PC-3 (cell line): ENCODE measurements at regions not wholly inside any gene's neighbourhood (a gene's known extent, or its start where the extent isn't known, plus 50 kb on each side); places are given as distances from the start of the nearest gene placed in this dataset.

ENCODE experiments used
- ATAC-seq: fragments of 200-7000 bp; cut with Tn5 transposase; 2 replicates; pipeline ENCODE4 v1.9.1; 2020; ENCODE audit warnings: mild to moderate bottlenecking, moderate library complexity
- BruUV-seq: library from RNA; stranded (reverse); fragments of 400-500 nt; replicated peaks from 2 replicates; lab custom pipeline; 2021; lab: Mats Ljungman, UMichigan
- CTCF ChIA-PET: fragments of 300-600 bp; sonication (Branson Sonifier 250); formaldehyde crosslinking; loops from one replicate; lab custom pipeline; 2022; ENCODE audit warnings: antibody characterized with exemption; lab: Charles Lee
- POLR2A ChIA-PET: fragments of 300-600 bp; sonication (Branson Sonifier 250); formaldehyde crosslinking; loops from one replicate; lab custom pipeline; 2022; ENCODE audit warnings: antibody characterized with exemption; ENCODE audit not compliant: unreplicated experiment; lab: Charles Lee
- DNase-seq: peaks from one replicate; pipeline ENCODE4 v3.0.0-alpha.2; 2015
- H2AFZ ChIP-seq: fragments of 300-600 bp; sonication (generic); 2 replicates; pipeline ENCODE4 v1.6.0; 2016; ENCODE audit warnings: antibody characterized with exemption, low read length
- H3F3A ChIP-seq: fragments of 300-600 bp; sonication (generic); one replicate; pipeline ENCODE4 v1.6.0; 2017; ENCODE audit warnings: antibody characterized with exemption, low read length, control low read depth, mild to moderate bottlenecking; ENCODE audit not compliant: unreplicated experiment
- H3K27ac ChIP-seq: fragments of 300-600 bp; sonication (generic); 2 replicates; pipeline ENCODE4 v1.5.1; 2016; ENCODE audit warnings: mild to moderate bottlenecking, low read length
- H3K27me3 ChIP-seq: fragments of 300-600 bp; sonication (generic); 2 replicates; pipeline ENCODE4 v1.6.1; 2016; ENCODE audit warnings: low read length, mixed read lengths
- H3K36me3 ChIP-seq: fragments of 300-600 bp; sonication (generic); 2 replicates; pipeline ENCODE4 v1.6.1; 2016; ENCODE audit warnings: low read depth, mixed run types, low read length, mixed read lengths
- H3K4me1 ChIP-seq: fragments of 300-600 bp; sonication (generic); 2 replicates; pipeline ENCODE4 v1.5.1; 2016; ENCODE audit warnings: low read length; ENCODE audit not compliant: insufficient read depth
- H3K4me2 ChIP-seq: fragments of 300-600 bp; sonication (generic); 2 replicates; pipeline ENCODE4 v1.6.0; 2016; ENCODE audit warnings: low read length
- H3K4me3 ChIP-seq: fragments of 300-600 bp; sonication (generic); 2 replicates; pipeline ENCODE4 v1.5.1; 2016; ENCODE audit warnings: mild to moderate bottlenecking, low read length, mixed read lengths
- H3K79me2 ChIP-seq: fragments of 300-600 bp; sonication (generic); 2 replicates; pipeline ENCODE4 v1.6.1; 2017; ENCODE audit warnings: low read length, mixed read lengths
- H3K9ac ChIP-seq: fragments of 300-600 bp; sonication (generic); 2 replicates; pipeline ENCODE4 v1.6.0; 2016; ENCODE audit warnings: mild to moderate bottlenecking, low read length
- H3K9me2 ChIP-seq: fragments of 300-600 bp; sonication (generic); replicated peaks from 2 replicates; pipeline ENCODE4 v1.6.1; 2016; ENCODE audit warnings: mixed run types, low read length, mixed read lengths
- H3K9me3 ChIP-seq: fragments of 300-600 bp; sonication (generic); 2 replicates; pipeline ENCODE4 v1.6.1; 2016; ENCODE audit warnings: low read length, mixed read lengths
- H4K20me1 ChIP-seq: fragments of 300-600 bp; sonication (generic); 2 replicates; pipeline ENCODE4 v1.6.1; 2016; ENCODE audit warnings: low read length, mixed read lengths
- EZH2 ChIP-seq: fragments of 300-600 bp; sonication (generic); IDR thresholded peaks from one replicate; pipeline ENCODE4 v1.6.1; 2017; ENCODE audit warnings: antibody characterized with exemption, mild to moderate bottlenecking, low read length; ENCODE audit not compliant: unreplicated experiment
- EZH2phosphoT487 ChIP-seq: fragments of 300-600 bp; sonication (generic); IDR thresholded peaks from 2 replicates; pipeline ENCODE4 v1.6.1; 2018; ENCODE audit warnings: mild to moderate bottlenecking, antibody characterized with exemption, low read length, borderline replicate concordance
- intact Hi-C: fragments of 100-400 bp; cut with micrococcal nuclease; formaldehyde crosslinking; loops from 2 replicates; pipeline ENCODE4 v1.9.0; 2023
- TF ChIP-seq, protein P1 (sequence below): fragments of 300-600 bp; sonication (generic); conservative IDR thresholded peaks from 2 replicates; pipeline ENCODE4 v1.5.1; 2017; ENCODE audit warnings: antibody characterized with exemption, low read depth, mild to moderate bottlenecking, low read length

DNA sequence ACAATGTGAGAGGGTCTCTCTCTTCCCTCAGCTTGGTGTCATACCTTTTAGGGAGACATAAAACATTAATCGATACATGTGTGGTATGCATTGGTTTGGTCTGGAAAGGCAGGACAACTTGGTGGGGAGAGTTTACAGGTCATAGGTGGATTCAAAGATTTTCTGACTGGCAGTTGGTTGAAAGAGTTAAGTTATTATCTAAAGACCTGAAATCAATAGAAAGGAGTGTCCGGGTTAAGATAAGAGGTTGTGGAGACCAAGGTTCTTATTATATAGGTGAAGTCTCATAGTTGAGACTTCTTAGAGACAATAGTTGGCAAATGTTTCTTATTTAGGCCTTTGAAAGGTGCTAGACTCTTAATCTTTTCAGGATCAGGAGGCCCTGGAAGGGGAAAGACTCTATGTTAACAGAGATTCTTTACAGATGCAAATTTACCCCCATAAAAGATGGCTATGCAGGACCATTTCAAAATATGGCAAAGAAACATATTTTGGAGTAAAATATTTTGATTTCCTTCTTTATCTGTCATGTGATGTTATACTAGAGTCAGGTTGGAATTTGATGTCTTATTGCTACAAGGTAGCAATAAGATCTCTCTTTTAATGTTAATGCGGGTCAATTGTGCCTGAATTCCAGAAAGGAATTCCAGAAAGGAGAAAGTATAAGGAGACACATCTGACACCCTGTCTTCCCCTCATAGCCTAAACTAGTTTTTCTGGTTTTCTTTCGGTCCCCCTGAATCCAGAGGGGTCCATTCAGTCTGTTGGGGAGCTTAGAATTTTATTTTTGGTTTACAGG lies 59.2 kb upstream of the RCBTB2 start:
- ChIA-PET POLR2A (no interaction called here), CTCF (no interaction called here)
- no peak overlapping the region for H3K4me3 ChIP-seq
- H3K9me2 ChIP-seq: no peaks in the 10 kb centered on the region
- no peak for ATAC-seq
- no peaks in the 10 kb centered on the region for H4K20me1 ChIP-seq
- intact Hi-C loops: no loop called here
- no peak overlapping the region for H3K27ac ChIP-seq
- H3K4me1 ChIP-seq: peaks cover 4% of the 10 kb centered on the region; the same call in 1 of the 2 replicates
- no peak overlapping the region for H2AFZ ChIP-seq
- BruUV-seq: no TSS peak
- DNase-seq: no peak
- TF ChIP-seq EZH2phosphoT487 (no peak), EZH2 (no peak)
- H3K4me2 ChIP-seq: no peak overlapping the region
- H3F3A ChIP-seq: no peaks in the 10 kb centered on the region
- H3K9me3 ChIP-seq: no peaks in the 10 kb centered on the region
- H3K9ac ChIP-seq: no peak overlapping the region
- H3K27me3 ChIP-seq: no peaks in the 10 kb centered on the region
- no peaks in the 10 kb centered on the region for H3K36me3 ChIP-seq
- H3K79me2 ChIP-seq: no peaks in the 10 kb centered on the region

DNA sequence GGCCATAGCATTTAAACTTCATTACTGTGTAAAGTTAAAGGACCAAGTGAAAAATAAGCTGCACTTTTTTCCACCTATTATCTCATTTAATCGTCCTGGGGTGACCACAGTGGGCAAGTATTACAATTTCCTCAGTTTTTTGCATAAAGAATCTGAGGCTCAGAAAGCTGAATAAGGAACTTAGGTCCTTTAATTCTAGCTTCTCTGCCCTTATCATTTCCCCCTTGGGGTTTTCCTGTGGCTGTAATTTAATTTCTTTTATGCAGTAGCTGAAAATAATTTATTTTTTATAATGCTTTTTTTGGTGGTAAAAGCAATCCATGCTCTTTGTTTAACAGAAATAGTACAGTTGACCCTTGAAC lies 59.8 kb upstream of the RCBTB2 start:
- no TSS peak for BruUV-seq

DNA sequence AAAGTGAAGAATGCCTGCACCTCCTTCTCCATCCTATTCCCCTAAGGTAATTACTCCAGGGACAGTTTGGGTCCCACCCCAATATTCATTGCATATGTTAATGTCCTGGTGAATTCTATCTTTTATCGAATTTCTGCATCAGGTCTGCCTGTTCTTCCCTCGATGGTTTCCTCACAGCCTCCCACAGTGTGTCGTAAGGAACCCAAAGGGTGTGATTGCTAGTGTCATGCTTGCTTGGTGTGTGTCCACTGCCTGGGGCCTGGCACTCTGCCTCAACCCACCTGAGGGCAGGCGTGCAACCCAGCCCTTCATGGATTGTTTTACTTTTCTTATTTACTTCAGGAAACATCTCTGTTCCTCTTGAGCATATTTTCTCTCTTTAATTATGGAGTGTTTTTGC lies 60.2 kb upstream of the CYSLTR2 start:
- intact Hi-C loops: no loop called here
- Histone ChIP-seq H3K4me1 (peaks cover 4% of the 10 kb centered on the region; the same call in 1 of the 2 replicates), H3K4me2 (no peak overlapping the region), H3K79me2 (no peaks in the 10 kb centered on the region), H3K9me3 (no peaks in the 10 kb centered on the region), H3K9me2 (no peaks in the 10 kb centered on the region), H3K36me3 (no peaks in the 10 kb centered on the region), H3K27me3 (no peaks in the 10 kb centered on the region), H3K4me3 (no peak overlapping the region), H3F3A (no peaks in the 10 kb centered on the region), H2AFZ (no peak overlapping the region), H3K9ac (no peak overlapping the region), H3K27ac (no peak overlapping the region), H4K20me1 (no peaks in the 10 kb centered on the region)
- ATAC-seq (no peak), DNase-seq (no peak)
- ChIA-PET POLR2A (no interaction called here), CTCF (no interaction called here)
- BruUV-seq: no TSS peak
- no peak for TF ChIP-seq EZH2

More for the DNA sequence above, 59.8 kb upstream of the RCBTB2 start:
- Histone ChIP-seq H3K4me1 (peaks cover 4% of the 10 kb centered on the region; the same call in 1 of the 2 replicates), H3K4me3 (no peak overlapping the region), H3K9me2 (no peaks in the 10 kb centered on the region), H3F3A (no peaks in the 10 kb centered on the region), H3K9me3 (no peaks in the 10 kb centered on the region), H3K9ac (no peak overlapping the region), H4K20me1 (no peaks in the 10 kb centered on the region), H3K27ac (no peak overlapping the region), H2AFZ (no peak overlapping the region), H3K79me2 (no peaks in the 10 kb centered on the region), H3K27me3 (no peaks in the 10 kb centered on the region), H3K36me3 (no peaks in the 10 kb centered on the region), H3K4me2 (no peak overlapping the region)
- TF ChIP-seq EZH2 (no peak), EZH2phosphoT487 (no peak)
- TF ChIP-seq, protein P1, sequence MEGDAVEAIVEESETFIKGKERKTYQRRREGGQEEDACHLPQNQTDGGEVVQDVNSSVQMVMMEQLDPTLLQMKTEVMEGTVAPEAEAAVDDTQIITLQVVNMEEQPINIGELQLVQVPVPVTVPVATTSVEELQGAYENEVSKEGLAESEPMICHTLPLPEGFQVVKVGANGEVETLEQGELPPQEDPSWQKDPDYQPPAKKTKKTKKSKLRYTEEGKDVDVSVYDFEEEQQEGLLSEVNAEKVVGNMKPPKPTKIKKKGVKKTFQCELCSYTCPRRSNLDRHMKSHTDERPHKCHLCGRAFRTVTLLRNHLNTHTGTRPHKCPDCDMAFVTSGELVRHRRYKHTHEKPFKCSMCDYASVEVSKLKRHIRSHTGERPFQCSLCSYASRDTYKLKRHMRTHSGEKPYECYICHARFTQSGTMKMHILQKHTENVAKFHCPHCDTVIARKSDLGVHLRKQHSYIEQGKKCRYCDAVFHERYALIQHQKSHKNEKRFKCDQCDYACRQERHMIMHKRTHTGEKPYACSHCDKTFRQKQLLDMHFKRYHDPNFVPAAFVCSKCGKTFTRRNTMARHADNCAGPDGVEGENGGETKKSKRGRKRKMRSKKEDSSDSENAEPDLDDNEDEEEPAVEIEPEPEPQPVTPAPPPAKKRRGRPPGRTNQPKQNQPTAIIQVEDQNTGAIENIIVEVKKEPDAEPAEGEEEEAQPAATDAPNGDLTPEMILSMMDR: no peak
- DNase-seq (no peak), ATAC-seq (no peak)
- POLR2A ChIA-PET: no interaction called here
- intact Hi-C loops: no loop called here
- CTCF ChIA-PET: no interaction called here
